ENCODE measurements at regions not wholly inside any gene's neighbourhood (a gene's known extent, or its start where the extent isn't known, plus 50 kb on each side); places are given as distances from the start of the nearest gene placed in this dataset.

DNA sequence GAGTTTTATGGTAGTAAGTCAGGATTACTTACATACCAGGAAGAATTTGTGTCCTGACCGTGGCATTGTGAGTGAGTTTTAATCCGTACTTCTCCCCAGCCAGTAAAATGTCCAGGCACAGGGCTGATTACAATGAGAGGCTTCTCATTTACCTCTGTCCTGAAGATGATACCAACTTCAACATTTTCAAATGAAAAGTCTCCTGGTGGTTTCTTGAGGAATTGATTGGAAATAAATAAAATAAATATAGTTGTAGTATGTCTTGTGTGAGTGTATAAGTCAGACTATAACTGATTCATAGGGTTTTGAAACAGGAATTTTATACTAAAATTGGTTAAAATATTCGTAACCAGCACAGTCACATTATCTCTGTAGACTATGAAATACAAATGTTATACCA, 382.5 kb downstream of the ETS1 start:
- TF ChIP-seq, protein P1, sequence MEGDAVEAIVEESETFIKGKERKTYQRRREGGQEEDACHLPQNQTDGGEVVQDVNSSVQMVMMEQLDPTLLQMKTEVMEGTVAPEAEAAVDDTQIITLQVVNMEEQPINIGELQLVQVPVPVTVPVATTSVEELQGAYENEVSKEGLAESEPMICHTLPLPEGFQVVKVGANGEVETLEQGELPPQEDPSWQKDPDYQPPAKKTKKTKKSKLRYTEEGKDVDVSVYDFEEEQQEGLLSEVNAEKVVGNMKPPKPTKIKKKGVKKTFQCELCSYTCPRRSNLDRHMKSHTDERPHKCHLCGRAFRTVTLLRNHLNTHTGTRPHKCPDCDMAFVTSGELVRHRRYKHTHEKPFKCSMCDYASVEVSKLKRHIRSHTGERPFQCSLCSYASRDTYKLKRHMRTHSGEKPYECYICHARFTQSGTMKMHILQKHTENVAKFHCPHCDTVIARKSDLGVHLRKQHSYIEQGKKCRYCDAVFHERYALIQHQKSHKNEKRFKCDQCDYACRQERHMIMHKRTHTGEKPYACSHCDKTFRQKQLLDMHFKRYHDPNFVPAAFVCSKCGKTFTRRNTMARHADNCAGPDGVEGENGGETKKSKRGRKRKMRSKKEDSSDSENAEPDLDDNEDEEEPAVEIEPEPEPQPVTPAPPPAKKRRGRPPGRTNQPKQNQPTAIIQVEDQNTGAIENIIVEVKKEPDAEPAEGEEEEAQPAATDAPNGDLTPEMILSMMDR (IDR thresholded peaks at IDR 0.05; ENCODE audit: insufficient read depth, low read length): no peak
- no peak for DNase-seq (ENCODE audit: low read depth)
- H3K4me3 ChIP-seq (ENCODE audit: low read depth, low read length): no peak overlapping the region

DNA sequence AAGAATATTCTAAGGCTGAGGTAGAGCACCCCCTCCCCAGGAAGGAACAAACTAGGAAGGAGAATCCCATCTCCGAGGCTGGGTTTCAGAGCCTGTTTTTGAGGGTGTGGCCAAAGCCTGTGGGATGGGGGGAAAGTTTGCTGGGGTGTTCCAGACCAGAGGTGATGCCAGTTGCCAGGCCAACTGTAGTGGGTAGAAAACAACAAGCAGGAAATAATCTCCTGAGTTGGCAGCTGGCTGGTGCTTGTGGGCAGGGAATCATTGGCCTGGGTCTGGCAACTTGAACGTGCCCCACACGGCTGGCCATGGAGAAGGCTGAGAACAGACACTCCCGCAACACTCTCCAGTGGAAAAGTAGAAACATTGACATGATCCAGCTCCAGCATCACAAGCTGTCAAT, 385.6 kb downstream of the ETS1 start:
- no peak for DNase-seq (ENCODE audit: low read depth)
- no peak overlapping the region for H3K4me3 ChIP-seq (ENCODE audit: low read depth, low read length)
- TF ChIP-seq, protein P1 (IDR thresholded peaks at IDR 0.05; ENCODE audit: insufficient read depth, low read length): no peak

DNA sequence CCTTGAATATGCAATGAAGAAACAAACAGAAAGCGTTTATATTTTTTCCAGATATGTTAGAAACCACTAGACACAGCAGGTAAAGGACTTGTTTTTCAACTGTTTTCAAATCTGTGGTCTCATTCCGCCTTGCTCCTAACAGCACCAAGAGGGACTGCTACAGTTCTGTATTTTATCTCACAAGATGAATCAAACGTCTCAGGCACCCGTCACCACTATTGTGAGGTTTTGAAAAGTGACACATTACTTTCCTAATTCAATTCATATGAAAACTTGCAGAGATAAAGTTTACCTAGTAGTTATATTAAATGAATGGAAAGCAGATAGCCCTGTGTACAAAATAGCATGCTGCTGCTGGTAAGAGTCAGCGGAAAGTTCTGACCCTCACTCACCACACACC, 386.3 kb downstream of the ETS1 start:
- TF ChIP-seq, protein P1 (IDR thresholded peaks at IDR 0.05; ENCODE audit: insufficient read depth, low read length): no peak
- no peak for DNase-seq (ENCODE audit: low read depth)

DNA sequence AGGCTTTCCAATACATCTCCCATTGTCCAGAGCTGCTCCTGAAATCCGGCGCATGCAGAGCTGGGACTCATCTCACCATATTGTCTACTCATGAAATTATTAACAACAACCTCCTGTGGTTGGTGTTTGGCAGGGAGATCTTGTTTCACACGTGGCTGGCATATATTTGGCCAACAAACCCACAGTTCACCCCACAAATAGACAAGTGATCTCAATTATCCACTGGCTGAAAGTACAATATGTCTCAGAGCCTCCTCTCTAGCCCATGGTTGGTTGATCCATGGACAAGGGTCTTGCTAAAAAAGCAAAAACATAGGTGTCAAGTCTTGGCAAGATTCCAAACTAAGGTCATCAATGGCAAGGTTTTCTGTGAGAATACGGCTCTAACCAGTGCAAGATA, 386.9 kb downstream of the ETS1 start:
- no peak overlapping the region for H3K4me3 ChIP-seq (ENCODE audit: low read depth, low read length)
- no peak for DNase-seq (ENCODE audit: low read depth)
- TF ChIP-seq, protein P1 (IDR thresholded peaks at IDR 0.05; ENCODE audit: insufficient read depth, low read length): no peak

More for the DNA sequence above, 386.3 kb downstream of the ETS1 start:
- no peak overlapping the region for H3K4me3 ChIP-seq (ENCODE audit: low read depth, low read length)

DNA sequence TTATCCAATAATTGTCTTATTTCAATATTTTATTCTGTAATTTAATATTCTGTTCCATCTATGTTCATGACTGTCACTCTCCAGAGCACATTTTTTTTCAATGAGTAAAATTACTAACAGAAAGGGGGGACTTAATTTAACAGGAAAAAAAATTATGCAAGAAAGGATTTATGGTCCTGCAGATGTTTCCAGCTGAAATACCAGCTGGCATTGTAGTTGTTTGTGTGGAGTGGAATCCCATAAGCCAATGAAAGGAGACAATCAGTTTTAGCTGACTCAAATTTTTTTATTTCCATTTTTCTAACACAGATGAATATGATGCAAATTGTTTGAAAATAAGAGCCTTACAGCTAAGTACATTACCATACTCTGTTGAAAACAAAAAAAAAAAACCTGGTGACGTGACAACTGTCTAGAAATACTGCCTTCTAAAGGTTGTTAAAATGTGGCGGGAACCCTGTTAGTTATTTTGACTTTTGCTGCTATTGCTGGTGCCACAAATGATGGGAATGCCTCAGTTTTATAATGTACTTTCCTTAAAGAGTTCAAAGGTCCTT, 389.1 kb downstream of the ETS1 start:
- no peak for DNase-seq (ENCODE audit: low read depth)
- TF ChIP-seq, protein P1 (IDR thresholded peaks at IDR 0.05; ENCODE audit: insufficient read depth, low read length): no peak
- no peak overlapping the region for H3K4me3 ChIP-seq (ENCODE audit: low read depth, low read length)

DNA sequence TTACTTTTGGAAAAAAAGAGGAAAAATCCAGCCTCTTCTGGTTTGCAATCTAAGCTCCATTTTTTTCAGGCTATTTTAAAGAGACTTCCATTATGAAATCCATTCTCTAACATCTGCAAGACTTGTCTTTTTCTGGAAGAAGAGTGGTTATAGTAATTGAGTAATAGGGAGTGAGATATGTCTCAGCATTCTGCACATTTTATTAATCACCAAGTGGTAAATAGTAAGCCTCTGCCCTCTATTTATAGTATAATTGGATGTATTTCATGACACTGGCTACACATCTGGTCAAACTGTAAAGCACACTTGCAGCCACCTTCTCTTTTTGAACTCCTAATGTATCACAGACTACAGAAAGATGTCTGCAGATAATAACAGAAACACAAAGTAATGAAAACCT, 391.1 kb downstream of the ETS1 start:
- TF ChIP-seq, protein P1 (IDR thresholded peaks at IDR 0.05; ENCODE audit: insufficient read depth, low read length): no peak
- no peak for DNase-seq (ENCODE audit: low read depth)
- H3K4me3 ChIP-seq (ENCODE audit: low read depth, low read length): no peak overlapping the region

DNA sequence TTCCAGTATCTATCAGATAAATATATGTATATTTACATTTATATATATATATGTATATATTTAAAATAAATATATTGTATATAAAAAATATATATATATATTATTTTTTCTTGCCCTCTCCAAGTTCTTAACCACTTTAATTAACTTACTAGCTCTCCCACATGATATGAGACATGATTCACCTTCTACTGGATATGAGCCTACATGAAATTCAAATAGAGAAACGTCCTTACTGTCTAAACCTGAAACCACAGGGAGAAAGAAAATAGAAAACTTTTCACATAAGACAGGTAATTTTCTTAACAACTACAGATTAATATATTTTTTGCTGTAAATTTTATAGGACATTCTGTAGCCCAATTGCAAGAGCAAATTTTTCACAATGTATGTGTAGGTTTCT, 391.6 kb downstream of the ETS1 start:
- TF ChIP-seq, protein P1 (IDR thresholded peaks at IDR 0.05; ENCODE audit: insufficient read depth, low read length): no peak
- no peak overlapping the region for H3K4me3 ChIP-seq (ENCODE audit: low read depth, low read length)
- DNase-seq (ENCODE audit: low read depth): no peak

Data from fibroblast of the aortic adventitia (primary cell).